HAP-1 (cell line): ENCODE measurements at regions not wholly inside any gene's neighbourhood (a gene's known extent, or its start where the extent isn't known, plus 50 kb on each side); places are given as distances from the start of the nearest gene placed in this dataset.
A peak's percentile ranks its signal among the peaks of the same experiment; 100 is the strongest.

Experiments used
- DNase-seq, 2 experiments: peaks; one replicate each; pipeline ENCODE4 v3.0.0-alpha.2; 2016 to 2020; ENCODE audit warnings: low spot score in 2 of 2
- H3K27me3 ChIP-seq: fragments of 250-450 bp; sonication (Bioruptor Pico); 2 replicates; pipeline ENCODE4 v1.5.1; 2020; ENCODE audit warnings: low read depth, mild to moderate bottlenecking, moderate library complexity
- H3K36me3 ChIP-seq: fragments of 250-450 bp; sonication (Bioruptor Pico); replicated peaks from 2 replicates; pipeline ENCODE4 v1.5.1; 2020; ENCODE audit warnings: mild to moderate bottlenecking
- H3K4me1 ChIP-seq: fragments of 250-450 bp; sonication (Bioruptor Pico); 2 replicates; pipeline ENCODE4 v1.5.1; 2020; ENCODE audit warnings: mild to moderate bottlenecking
- H3K4me3 ChIP-seq: fragments of 250-450 bp; sonication (Bioruptor Pico); 2 replicates; pipeline ENCODE4 v1.5.1; 2020; ENCODE audit warnings: mild to moderate bottlenecking, moderate library complexity
- H3K9me3 ChIP-seq: fragments of 250-450 bp; sonication (Bioruptor Pico); 2 replicates; pipeline ENCODE4 v1.5.1; 2020; ENCODE audit warnings: mild to moderate bottlenecking, moderate library complexity
- in situ Hi-C: fragments of 300-500 bp; cut with MboI; formaldehyde crosslinking; loops from 3 replicates; pipeline ENCODE4 v1.14.3; 2020; ENCODE audit warnings: low sequenced_read_pairs, inconsistent platforms, mixed read lengths

GRCh38 chr3:117102426-117102825 lies 392.8 kb downstream of the TUSC7 start:
- H3K27me3 ChIP-seq, result no peaks in the 10 kb centered on the region
- H3K9me3 ChIP-seq, result no peaks in the 10 kb centered on the region
- no peaks in the 10 kb centered on the region for H3K36me3 ChIP-seq
- no peak for DNase-seq
- in situ Hi-C loops, result no loop called here
- no peak overlapping the region for H3K4me3 ChIP-seq
- peaks cover 7% of the 10 kb centered on the region; the same call in 1 of the 2 replicates for H3K4me1 ChIP-seq

GRCh38 chr3:117103675-117104074 lies 394.1 kb downstream of the TUSC7 start:
- no peak for DNase-seq
- in situ Hi-C loops, result no loop called here
- H3K4me3 ChIP-seq, result no peak overlapping the region
- H3K9me3 ChIP-seq, result no peaks in the 10 kb centered on the region
- no peaks in the 10 kb centered on the region for H3K36me3 ChIP-seq
- no peaks in the 10 kb centered on the region for H3K27me3 ChIP-seq
- H3K4me1 ChIP-seq, result peaks cover 7% of the 10 kb centered on the region; the same call in 1 of the 2 replicates

- in situ Hi-C loops, result no loop called here
- Histone ChIP-seq H3K27me3 (no peaks in the 10 kb centered on the region), H3K4me1 (peaks cover 10% of the 10 kb centered on the region), H3K36me3 (no peaks in the 10 kb centered on the region), H3K9me3 (no peaks in the 10 kb centered on the region), H3K4me3 (no peak overlapping the region)
- no peak for DNase-seq
Observed at GRCh38 chr3:117104381-117104780, 394.8 kb downstream of the TUSC7 start.

GRCh38 chr3:117104792-117105191 lies 395.2 kb downstream of the TUSC7 start:
- DNase-seq, result no peak
- Histone ChIP-seq H3K27me3 (no peaks in the 10 kb centered on the region), H3K4me3 (no peak overlapping the region), H3K36me3 (no peaks in the 10 kb centered on the region), H3K4me1 (peaks cover 13% of the 10 kb centered on the region), H3K9me3 (no peaks in the 10 kb centered on the region)
- in situ Hi-C loops, result no loop called here

GRCh38 chr3:117105686-117106085 lies 396.1 kb downstream of the TUSC7 start:
- DNase-seq, result no peak
- H3K36me3 ChIP-seq, result no peaks in the 10 kb centered on the region
- H3K4me3 ChIP-seq, result no peak overlapping the region
- no peaks in the 10 kb centered on the region for H3K27me3 ChIP-seq
- H3K9me3 ChIP-seq, result no peaks in the 10 kb centered on the region
- in situ Hi-C loops, result no loop called here
- H3K4me1 ChIP-seq, result peaks cover 13% of the 10 kb centered on the region

- Histone ChIP-seq H3K4me3 (no peak overlapping the region), H3K27me3 (no peaks in the 10 kb centered on the region), H3K4me1 (peaks cover 13% of the 10 kb centered on the region), H3K9me3 (no peaks in the 10 kb centered on the region), H3K36me3 (no peaks in the 10 kb centered on the region)
- no peak for DNase-seq
- in situ Hi-C loops, result no loop called here
Observed at GRCh38 chr3:117106396-117106795, 396.8 kb downstream of the TUSC7 start.

GRCh38 chr3:117107946-117108345 lies 398.4 kb downstream of the TUSC7 start:
- DNase-seq, result no peak
- Histone ChIP-seq H3K4me3 (no peak overlapping the region), H3K4me1 (peaks cover 14% of the 10 kb centered on the region), H3K36me3 (no peaks in the 10 kb centered on the region), H3K27me3 (no peaks in the 10 kb centered on the region), H3K9me3 (no peaks in the 10 kb centered on the region)
- in situ Hi-C loops, result no loop called here

GRCh38 chr3:117109178-117109577 lies 399.6 kb downstream of the TUSC7 start:
- Histone ChIP-seq H3K4me1 (peaks cover 26% of the 10 kb centered on the region), H3K4me3 (no peak overlapping the region), H3K27me3 (no peaks in the 10 kb centered on the region), H3K9me3 (no peaks in the 10 kb centered on the region), H3K36me3 (no peaks in the 10 kb centered on the region)
- in situ Hi-C loops, result no loop called here
- no peak for DNase-seq

GRCh38 chr3:117114517-117115265 lies 405.1 kb downstream of the TUSC7 start:
- peak; percentile 32 to 71 for DNase-seq
- no peaks in the 10 kb centered on the region for H3K27me3 ChIP-seq
- no peak overlapping the region for H3K4me3 ChIP-seq
- no peaks in the 10 kb centered on the region for H3K36me3 ChIP-seq
- no peaks in the 10 kb centered on the region for H3K9me3 ChIP-seq
- in situ Hi-C loops, result no loop called here
- peaks cover 24% of the 10 kb centered on the region for H3K4me1 ChIP-seq

- H3K4me3 ChIP-seq, result no peak overlapping the region
- H3K36me3 ChIP-seq, result no peaks in the 10 kb centered on the region
- DNase-seq, result no peak
- in situ Hi-C loops, result no loop called here
- no peaks in the 10 kb centered on the region for H3K9me3 ChIP-seq
- peaks cover 27% of the 10 kb centered on the region for H3K4me1 ChIP-seq
- no peaks in the 10 kb centered on the region for H3K27me3 ChIP-seq
Observed at GRCh38 chr3:117117188-117117936, 407.8 kb downstream of the TUSC7 start.

- Histone ChIP-seq H3K4me1 (peaks cover 22% of the 10 kb centered on the region), H3K36me3 (no peaks in the 10 kb centered on the region)
- DNase-seq, result no peak
Observed at GRCh38 chr3:117118604-117119003, 409.0 kb downstream of the TUSC7 start.

GRCh38 chr3:117120014-117120413 lies 410.4 kb downstream of the TUSC7 start:
- in situ Hi-C loops, result no loop called here
- no peaks in the 10 kb centered on the region for H3K36me3 ChIP-seq
- H3K9me3 ChIP-seq, result no peaks in the 10 kb centered on the region
- H3K4me3 ChIP-seq, result no peak overlapping the region
- H3K27me3 ChIP-seq, result no peaks in the 10 kb centered on the region
- peaks cover 9% of the 10 kb centered on the region for H3K4me1 ChIP-seq
- no peak for DNase-seq

More at GRCh38 chr3:117118604-117119003, 409.0 kb downstream of the TUSC7 start:
- H3K9me3 ChIP-seq, result no peaks in the 10 kb centered on the region
- no peaks in the 10 kb centered on the region for H3K27me3 ChIP-seq
- H3K4me3 ChIP-seq, result no peak overlapping the region
- in situ Hi-C loops, result no loop called here

GRCh38 chr3:117122609-117123008 lies 413.0 kb downstream of the TUSC7 start:
- no peaks in the 10 kb centered on the region for H3K9me3 ChIP-seq
- no peaks in the 10 kb centered on the region for H3K27me3 ChIP-seq
- DNase-seq, result no peak
- H3K4me3 ChIP-seq, result no peak overlapping the region
- H3K36me3 ChIP-seq, result no peaks in the 10 kb centered on the region
- H3K4me1 ChIP-seq, result peaks cover 7% of the 10 kb centered on the region
- in situ Hi-C loops, result no loop called here

GRCh38 chr3:117126460-117126859 lies 416.9 kb downstream of the TUSC7 start:
- no peaks in the 10 kb centered on the region for H3K9me3 ChIP-seq
- H3K36me3 ChIP-seq, result no peaks in the 10 kb centered on the region
- no peak overlapping the region for H3K4me3 ChIP-seq
- in situ Hi-C loops, result no loop called here
- peaks cover 13% of the 10 kb centered on the region for H3K4me1 ChIP-seq
- DNase-seq, result no peak
- H3K27me3 ChIP-seq, result no peaks in the 10 kb centered on the region
